HEK293T (cell line): ENCODE measurements at regions not wholly inside any gene's neighbourhood (a gene's known extent, or its start where the extent isn't known, plus 50 kb on each side); places are given as distances from the start of the nearest gene placed in this dataset.

Experiments used
- ARNT ChIP-seq: fragments of 450-650 bp; IDR thresholded peaks from 2 replicates; pipeline ENCODE4 v1.6.1; 2017; ENCODE audit warnings: mild to moderate bottlenecking
- BHLHE40 ChIP-seq: fragments of 450-650 bp; IDR thresholded peaks from 2 replicates; pipeline ENCODE4 v1.6.1; 2016; ENCODE audit warnings: mild to moderate bottlenecking, moderate library complexity, borderline replicate concordance
- ELF4 ChIP-seq: fragments of 450-650 bp; IDR thresholded peaks from 2 replicates; pipeline ENCODE4 v1.6.1; 2017; ENCODE audit warnings: antibody characterized with exemption
- FOXA1 ChIP-seq: fragments of 450-650 bp; IDR thresholded peaks from 2 replicates; pipeline ENCODE4 v1.6.1; 2016; ENCODE audit warnings: mild to moderate bottlenecking
- FOXM1 ChIP-seq: fragments of 450-650 bp; IDR thresholded peaks from 2 replicates; pipeline ENCODE4 v1.6.1; 2017; ENCODE audit warnings: mild to moderate bottlenecking, borderline replicate concordance
- PKNOX1 ChIP-seq: fragments of 450-650 bp; IDR thresholded peaks from 2 replicates; pipeline ENCODE4 v1.6.1; 2016
- SUZ12 ChIP-seq: fragments of 450-650 bp; IDR thresholded peaks from 2 replicates; pipeline ENCODE4 v1.6.1; 2016; ENCODE audit warnings: mild to moderate bottlenecking
- ZNF384 ChIP-seq: fragments of 450-650 bp; IDR thresholded peaks from 2 replicates; pipeline ENCODE4 v1.6.1; 2016

- TF ChIP-seq ZNF384 (no peak), BHLHE40 (no peak), PKNOX1 (no peak), FOXM1 (no peak), SUZ12 (no peak), FOXA1 (no peak), ARNT (no peak), ELF4 (no peak)
Measured at GRCh38 chr13:89282241-89282640, 1611.1 kb downstream of the SLITRK5 start.
